NCI-H69 (cell line): ENCODE measurements at regions not wholly inside any gene's neighbourhood (a gene's known extent, or its start where the extent isn't known, plus 50 kb on each side); places are given as distances from the start of the nearest gene placed in this dataset.
"Not testable (repeated sequence)": the region's sequence is repeated elsewhere in the genome, so short reads cannot be mapped to it uniquely, and the experiment has no call there.

Experiments used
- DNase-seq: peaks from one replicate; lab custom pipeline; 2025; lab: John Stamatoyannopoulos, UW

DNA sequence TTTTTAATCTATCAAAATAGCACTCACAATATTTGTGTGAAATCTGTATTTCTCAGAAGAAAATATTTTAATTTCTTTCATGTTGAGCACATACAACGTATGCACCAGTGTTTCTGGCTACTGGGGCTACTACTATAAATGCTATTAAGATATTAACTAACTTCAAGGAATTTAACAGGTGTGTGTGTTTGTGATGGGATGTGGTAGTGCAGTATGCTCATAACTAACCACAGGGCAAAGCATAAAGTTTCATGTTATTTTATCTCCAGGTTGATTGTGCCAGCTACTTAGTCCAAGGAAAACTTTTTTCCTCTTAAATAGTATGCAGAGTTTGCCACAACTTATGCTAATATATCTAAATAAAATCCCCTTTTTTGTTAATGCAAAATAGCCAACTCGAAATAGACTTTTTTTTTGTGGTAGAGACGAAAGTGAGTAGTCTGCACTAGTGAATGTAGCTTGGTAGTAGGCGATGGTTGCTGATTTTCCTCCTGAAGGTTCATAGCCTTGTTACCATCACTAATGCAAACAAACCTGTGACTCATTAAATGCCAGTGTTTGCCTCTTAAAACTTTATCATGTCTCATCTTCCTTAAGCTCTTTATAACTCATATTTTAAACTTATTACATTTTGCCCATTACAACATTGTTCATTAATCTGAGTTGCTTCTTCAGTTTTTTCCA is 565.5 kb upstream of the ANO3 start:
- DNase-seq, result no peak

DNA sequence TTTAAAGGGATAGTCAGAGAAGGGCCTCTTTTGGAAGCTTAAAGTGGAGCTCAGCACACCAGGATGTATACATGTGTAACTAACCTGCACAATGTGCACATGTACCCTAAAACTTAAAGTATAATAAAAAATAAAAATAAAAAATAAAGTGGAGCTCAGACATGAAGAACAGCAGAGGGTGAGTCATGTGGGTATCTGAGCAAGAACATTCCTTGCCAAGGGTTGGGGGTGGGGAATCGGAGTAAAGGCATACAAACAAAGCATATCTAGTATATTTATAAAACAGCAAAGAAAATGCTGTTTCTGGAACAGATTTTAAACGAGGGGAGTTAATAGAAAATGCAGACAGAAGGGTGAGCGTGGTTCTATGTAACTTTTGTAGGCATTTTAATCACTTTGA is 562.6 kb upstream of the ANO3 start:
- no peak for DNase-seq

DNA sequence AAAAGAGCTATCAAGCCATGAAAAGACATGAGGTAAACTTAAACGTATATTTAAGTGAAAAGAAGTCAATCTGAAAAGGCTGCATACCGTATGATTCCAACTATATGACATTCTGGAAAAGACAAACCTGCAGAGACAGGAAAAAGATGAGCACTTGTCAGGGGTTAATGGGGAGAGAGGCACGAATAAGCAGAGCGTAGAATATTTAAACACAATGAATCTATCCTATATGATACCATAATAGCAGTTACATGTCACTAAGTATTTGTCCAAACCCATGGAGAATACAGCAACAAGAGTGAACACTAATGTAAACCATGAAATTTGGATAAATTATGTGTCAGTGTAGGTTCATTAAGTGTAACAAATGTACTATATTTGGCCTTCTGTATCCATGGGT is 560.3 kb upstream of the ANO3 start:
- DNase-seq, result no peak

DNA sequence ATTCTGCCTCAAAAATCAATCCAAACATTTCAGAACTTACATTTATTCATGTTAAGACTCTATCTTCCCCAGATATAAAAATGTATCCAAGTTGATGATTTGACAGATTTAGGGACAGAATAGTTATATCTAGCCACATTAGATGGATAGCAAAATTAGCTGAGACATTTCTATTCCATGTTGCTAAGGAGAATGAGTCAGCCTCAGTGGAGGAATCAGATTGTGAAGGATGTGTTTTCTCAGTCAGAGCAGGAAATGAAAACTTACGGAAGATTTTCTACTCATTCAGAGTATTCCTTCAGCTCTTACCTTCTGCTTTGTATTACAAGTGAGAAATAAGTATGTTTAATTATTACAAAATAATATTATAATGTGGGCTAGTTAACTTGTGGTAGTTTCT is 556.3 kb upstream of the ANO3 start:
- no peak for DNase-seq

DNA sequence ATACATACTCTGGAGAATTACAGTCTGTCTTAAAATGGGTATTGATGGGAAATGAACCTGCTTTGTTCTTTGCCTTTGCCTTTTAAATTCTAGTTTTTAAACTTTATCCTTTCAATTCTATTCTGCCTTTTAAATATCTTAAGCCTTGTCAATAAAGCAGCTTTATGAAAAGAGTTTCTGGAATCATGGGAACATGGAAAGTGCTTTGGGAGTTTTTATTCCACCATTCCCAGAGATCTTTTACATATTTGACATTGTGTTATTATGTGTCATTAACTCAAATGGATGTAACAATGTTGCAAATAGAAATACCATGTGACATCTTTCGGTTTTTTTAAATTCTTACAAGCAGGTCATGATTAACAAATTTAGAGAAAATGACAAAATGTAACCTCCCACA is 555.7 kb upstream of the ANO3 start:
- no peak for DNase-seq

DNA sequence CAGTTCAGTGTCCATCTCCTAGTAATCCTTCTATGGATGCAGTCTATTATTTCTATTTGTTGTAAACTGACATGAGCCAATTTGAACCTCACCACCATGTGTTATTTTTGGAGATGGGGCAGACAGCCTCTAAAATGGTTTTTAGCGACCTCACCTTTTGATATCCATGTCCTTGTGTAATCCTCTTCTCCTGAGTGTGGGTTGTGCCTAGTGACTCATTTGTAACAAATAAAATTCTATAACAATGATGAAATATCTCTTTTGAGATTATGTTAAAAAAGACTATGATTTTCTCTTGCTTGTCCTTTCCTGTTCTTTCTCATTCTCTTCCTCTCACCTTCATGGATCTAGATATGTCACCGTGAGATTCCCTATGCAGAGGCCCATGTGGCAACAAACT is 554.6 kb upstream of the ANO3 start:
- no peak for DNase-seq

DNA sequence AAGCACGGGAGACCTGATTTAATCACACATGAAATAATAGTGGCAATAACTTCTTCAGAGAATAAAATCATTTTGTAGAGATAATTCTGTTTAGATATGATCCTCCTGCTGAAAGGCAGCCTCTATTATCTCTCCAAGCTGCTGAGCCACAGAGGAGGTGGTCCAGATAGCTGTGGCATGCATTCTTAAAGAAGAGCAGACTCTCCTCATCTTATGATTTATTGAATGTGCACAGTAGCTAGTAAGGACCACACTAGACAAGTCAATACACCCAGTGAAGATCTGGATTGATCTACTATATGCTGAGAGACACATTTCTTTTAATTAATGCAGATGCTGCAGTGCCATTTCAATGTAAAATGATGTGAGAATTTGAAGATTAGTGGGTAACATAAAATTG is 552.9 kb upstream of the ANO3 start:
- no peak for DNase-seq

DNA sequence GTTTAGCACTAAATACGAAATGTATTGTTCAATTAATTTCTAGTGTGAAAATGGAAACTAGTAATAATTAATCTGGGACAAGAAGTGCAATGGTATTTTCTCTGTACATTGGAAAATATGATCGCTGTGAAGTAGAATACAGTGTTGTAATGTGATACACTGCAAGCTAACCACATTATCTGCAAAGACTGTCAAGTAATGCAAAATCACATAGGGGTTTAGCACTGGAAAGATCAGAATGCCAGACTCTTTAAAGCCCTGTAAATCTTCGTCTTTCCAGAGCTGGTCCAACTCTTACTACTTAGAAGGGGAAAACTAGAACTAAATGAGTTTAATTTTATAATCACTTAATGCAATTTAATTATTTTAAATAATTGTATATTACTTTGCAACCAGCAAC is 544.5 kb upstream of the ANO3 start:
- no peak for DNase-seq

DNA sequence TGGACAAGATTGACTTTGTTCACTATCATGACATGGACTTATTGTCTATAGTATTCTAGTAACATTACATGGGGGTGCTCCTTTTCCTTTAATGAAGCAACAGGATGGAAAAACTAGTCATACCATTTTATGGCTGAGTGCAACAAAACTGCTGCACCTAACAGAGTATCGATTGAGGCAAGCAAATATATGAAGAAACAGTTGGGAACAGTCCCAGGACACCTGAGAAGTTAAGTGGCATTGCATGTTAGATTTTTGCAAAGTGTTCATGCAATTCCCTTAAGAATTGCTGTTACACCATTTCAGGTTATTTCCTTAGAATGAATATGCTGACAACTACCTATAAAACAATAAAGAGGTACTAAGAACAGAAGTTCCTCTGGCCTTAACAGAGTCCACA is 541.5 kb upstream of the ANO3 start:
- DNase-seq, result no peak

DNA sequence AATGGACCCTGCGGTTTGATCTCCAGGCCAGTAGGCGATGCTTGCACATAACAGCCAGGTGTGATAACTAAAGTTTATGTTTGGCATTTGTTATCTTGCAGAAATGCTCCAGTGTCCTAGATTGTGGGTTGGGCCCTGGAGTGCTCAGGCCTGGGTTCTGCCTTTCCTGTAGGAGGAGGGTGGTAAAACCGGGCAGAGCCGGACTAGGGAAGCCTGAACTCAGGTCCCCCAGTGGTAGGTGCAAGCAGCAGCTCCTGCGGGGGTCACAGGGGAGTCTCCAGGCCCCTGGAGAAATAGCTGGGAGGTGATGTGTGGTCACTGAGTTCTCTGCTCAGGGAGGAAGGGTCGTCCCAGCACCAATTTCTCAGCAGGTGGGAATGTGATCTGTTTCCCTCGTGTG is 538.3 kb upstream of the ANO3 start:
- no peak for DNase-seq

DNA sequence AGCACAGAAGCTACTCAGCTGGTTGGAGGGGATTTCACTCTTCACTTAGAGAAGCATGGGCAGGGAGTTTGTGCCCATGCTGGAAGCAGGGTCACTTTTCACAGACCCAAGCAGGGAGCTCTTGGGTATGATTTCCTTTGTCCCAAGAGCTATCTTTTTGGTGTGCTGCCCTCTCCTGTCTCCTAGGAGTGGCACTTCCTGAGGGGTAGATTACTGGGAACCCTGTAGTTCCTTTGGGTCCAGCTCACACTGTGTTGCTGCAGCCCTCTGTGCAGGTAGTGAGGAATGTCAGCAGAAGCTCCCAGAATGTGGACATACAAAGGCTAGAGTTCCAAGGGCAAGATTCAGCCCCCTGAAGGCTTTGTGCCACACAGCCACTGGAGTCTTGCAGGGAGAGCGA is 537.1 kb upstream of the ANO3 start:
- no peak for DNase-seq

DNA sequence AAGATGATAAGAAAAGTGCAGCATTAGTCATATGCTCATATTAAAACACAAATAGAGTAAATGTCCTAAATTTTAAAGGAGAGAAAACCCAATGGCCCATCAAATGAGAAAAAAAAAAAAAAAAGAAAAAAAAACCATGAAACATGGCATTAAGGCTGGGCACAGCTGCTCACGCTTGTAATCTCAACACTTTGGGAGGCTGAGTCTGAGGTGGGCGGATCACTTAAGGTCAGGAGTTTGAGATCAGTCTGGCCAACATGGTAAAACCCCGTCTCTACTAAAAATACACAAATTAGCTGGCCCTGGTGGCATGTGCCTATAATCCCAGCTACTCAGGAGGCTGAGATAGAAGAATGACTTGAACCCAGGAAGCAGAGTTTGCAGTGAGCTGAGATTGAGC is 515.5 kb upstream of the ANO3 start:
- no peak for DNase-seq

DNA sequence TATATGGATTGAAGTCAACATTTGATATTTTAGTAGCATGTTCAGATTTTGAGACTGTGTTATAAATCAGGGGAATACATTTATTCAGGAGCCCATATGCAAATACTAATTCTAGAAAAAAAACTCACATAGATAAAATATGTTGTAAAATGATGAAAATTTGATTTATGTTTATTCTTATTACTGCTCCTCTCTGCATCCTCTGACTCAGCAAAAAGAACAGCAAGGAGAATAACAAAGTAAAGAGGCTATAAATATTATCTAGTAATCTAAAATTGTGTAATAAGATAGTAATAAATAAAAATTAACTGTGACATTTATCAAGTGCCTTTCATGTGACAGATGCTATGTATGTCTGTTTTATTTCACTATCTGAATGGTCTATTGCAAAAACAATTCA is 507.2 kb upstream of the ANO3 start:
- no peak for DNase-seq

DNA sequence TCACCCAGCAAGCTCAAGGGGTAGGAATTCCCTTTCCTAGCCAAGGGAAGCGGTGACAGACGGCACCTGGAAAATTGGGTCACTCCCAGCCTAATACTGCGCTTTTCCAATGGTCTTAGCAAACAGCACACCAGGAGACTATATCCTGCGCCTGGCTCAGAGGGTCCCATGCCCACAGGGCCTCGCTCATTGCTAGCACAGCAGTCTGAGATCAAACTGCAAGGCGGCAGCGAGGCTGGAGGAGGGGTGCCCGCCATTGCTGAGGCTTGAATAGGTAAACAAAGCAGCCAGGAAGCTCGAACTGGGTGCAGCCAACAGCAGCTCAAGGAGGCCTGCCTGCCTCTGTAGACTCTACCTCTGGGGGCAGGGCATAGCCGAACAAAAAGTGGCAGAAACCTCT is 500.4 kb upstream of the ANO3 start:
- not testable (repeated sequence) for DNase-seq

DNA sequence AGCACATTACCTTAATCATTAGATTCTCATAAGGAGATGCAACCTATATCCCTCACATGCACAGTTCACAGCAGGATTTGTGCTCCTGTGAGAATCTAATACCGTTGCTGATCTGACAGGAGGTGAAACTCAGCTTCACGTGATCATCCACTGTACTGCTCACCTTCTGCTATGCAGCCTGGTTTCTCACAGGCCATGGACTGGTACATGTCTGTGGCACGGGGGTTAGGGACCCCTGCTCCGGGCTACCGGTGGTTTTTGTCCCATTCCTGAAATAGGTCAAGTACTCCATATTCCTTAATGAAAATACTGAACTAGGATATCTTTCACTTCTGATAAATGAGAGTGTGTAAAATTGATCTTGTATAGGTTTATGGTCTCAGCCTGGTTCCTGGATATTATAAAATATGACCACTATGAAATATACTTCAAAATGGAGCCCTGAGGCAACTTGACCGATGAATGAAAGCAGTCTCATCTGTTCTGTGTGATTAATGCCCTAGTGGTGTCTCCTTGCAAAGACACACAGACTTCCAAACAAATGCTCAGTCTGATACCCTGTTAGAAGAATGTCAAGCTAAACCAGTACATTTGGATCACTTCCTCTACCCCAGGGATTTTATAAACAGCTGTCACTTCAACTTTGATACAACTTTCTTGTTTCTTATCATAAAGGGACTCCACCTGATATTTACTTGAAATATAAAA is 492.9 kb upstream of the ANO3 start:
- DNase-seq, result no peak

DNA sequence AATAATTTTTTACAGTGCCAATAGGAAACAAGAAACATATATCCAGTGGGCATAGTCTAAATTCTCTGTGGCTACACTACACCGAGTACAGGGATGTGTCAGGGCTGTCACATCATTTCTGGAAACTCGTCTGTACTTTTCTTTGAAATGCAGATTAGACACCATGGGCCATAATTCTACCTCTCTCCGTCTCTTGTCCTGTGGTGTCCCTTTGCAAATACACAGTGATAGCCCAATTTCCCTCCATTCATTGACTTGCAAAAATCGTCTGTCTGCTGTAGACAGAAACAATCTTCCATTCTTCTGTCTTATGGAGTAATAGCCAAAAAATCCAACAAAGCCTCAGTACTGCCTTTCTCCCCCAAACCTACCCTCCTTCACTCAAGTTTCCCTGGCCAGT is 487.1 kb upstream of the ANO3 start:
- DNase-seq, result no peak

DNA sequence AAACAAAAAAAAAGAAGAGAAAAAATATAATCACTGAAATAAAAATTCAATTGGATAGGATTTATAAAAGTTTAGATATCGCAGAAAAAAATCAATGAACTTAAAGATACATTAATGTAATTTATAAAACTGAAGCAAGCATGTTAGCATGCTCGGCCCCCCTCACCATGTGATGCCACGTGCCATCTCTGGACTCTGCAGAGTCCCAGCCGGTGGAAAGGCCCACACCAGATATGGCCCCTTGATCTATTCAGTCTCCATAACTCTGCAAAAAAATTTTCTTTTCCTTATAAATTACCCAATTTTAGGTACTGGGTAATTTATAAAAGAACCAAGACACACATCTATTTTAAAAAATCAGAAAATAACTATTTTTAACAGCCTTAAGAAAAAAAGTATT is 476.0 kb upstream of the ANO3 start:
- no peak for DNase-seq

DNA sequence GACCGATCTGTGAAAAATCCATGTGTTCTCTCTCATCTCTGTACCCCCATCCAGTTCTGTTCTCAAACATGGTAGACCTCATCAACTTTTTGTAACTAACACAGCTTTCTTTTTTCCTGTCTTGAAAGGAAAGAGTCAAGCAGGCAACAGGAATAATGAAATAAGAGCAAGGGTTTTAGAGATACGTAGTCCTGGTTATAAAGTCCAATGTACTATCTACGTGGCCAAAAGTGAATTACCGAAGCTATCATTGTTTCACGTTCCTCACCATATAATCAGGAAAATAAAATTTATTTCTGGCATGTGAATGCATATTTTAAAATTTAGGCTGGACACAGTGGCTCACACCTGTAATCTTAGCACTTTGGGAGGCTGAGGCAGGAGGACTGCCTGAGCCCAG is 472.2 kb upstream of the ANO3 start:
- DNase-seq, result no peak

DNA sequence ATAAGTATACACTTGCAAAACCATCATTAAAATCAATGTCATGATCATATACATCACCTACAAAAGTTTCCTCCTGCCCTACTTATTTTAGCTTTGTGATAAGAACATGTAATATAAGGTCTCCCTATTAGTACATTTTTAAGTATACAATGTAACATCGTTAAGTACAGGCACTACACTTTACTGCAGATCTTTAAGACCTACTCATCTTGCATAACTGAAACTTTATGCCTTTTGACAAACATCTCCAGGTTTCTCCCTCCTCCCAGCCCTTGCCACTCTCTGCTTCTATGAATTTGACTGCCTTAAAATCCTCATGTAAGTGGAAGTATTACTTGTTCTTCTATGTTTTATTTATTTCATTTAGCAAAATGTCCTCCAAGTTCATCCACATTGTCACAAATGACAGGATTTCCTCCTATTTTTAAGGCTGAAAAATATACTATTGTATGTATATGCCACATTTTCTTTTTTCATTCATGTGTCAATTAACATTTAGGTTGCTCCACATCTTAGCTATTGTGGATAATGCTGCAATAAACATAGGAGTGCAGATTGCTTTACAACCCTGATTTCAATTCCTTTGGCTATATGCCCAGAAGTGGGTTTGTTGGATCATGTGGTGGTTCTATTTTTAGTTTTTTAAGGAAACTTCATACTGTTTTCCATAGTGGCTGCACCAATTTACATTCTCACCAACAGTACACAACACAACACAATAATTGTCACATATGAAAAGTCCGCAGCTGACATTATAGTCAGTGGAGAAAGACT is 471.1 kb upstream of the ANO3 start:
- DNase-seq, result no peak

DNA sequence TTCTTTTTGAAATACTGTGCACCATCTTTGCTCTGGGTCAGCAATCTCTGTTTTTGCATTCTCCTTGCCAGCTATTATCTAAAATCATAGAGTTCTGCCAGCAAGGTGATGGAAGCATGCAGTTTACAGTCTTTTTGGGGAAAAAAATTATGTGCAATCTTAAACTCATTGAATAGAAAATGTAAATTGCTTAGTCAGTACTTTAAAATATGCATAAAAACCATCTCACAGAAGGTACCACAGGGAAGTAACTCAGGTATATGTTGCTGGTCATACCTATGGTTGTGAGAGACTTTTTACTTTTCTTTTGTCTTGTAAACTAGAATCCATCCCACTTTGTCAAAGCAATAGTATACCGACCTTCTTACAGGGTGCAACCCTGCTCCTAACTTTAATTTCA is 469.8 kb upstream of the ANO3 start:
- DNase-seq, result no peak

DNA sequence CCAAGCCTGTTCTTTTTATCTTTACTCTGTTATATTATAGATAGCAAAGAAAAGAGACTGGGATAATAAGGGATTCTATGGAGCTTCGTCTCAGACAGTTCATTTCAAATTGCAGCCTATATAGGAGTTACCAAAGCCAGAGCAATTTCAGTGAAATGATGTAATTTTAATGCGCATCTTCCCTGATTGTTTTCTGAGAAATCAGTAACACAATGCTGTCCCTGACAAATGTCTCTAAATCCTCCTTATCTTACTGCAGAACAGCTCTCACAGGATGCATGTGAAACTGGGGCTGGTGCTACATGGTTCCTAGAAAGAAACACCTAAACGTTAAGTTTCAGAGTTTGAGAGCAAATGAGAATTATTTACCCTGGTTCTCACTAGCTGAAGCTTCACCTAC is 467.9 kb upstream of the ANO3 start:
- no peak for DNase-seq

DNA sequence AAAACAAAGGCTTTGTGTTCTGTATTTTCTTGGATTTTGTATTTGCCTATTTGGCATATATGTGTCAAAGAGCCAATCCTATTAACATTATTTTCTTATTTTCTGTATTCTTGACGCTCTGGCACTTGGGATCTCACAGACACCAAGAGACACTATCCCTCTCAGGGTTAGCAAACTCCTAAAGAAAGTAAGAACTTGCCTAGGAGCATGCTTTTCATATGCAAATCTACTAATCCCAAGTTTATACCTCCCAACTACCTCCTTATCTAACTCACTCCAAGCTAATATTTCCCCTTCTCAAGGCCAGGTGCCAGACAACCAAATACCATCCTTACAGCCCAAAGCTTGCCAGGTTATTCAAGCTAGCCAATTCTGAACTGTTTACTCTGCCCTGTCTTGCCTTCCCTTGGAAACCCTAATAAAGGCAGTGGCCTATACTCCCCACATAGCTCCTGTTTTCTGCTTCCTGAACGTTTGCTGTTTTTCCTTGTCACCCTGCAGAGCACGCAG is 455.4 kb upstream of the ANO3 start:
- no peak for DNase-seq

DNA sequence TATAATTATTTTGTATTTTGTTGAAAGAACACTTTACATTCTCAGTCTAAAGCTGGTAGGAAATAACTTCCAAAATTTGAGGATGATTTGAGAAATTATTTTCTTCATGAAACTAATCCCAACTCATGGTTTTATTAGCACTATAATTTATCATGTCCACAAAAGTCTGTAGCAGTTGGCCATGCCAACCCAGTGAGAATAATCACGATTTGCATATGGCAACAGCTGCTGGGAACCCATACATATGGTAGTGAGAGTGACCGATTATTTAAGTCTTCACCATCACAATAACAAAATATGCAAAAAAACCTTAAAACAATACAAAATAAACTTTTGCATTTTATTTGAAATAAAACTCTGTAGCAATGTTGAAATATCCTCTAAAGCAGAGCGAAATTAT is 445.9 kb upstream of the ANO3 start:
- DNase-seq, result no peak
